Parathyroid adenoma (tissue), 2 donors: ENCODE measurements at regions not wholly inside any gene's neighbourhood (a gene's known extent, or its start where the extent isn't known, plus 50 kb on each side); places are given as distances from the start of the nearest gene placed in this dataset.

Experiments
- H2AFZ ChIP-seq: fragments of 300-600 bp; sonication (generic); one replicate; pipeline ENCODE4 v1.7.0; 2017; ENCODE audit warnings: antibody characterized with exemption, mild to moderate bottlenecking
- H3K27ac ChIP-seq: fragments of 300-600 bp; sonication (generic); one replicate; pipeline ENCODE4 v1.7.0; 2017
- H3K27me3 ChIP-seq: fragments of 300-600 bp; sonication (generic); one replicate; pipeline ENCODE4 v1.7.0; 2017; ENCODE audit warnings: low read length; ENCODE audit not compliant: control insufficient read depth, insufficient read depth
- H3K36me3 ChIP-seq: fragments of 300-600 bp; sonication (generic); one replicate; pipeline ENCODE4 v1.7.0; 2017; ENCODE audit warnings: low read length; ENCODE audit not compliant: control insufficient read depth, insufficient read depth
- H3K4me1 ChIP-seq: fragments of 300-600 bp; sonication (generic); one replicate; pipeline ENCODE4 v1.7.0; 2017; ENCODE audit warnings: control low read depth
- H3K4me2 ChIP-seq: fragments of 300-600 bp; sonication (generic); one replicate; pipeline ENCODE4 v1.7.0; 2017; ENCODE audit warnings: low read length
- H3K4me3 ChIP-seq: fragments of 300-600 bp; sonication (generic); one replicate; pipeline ENCODE4 v1.7.0; 2017; ENCODE audit warnings: low read depth, low read length
- H3K79me2 ChIP-seq: fragments of 300-600 bp; sonication (generic); one replicate; pipeline ENCODE4 v1.7.0; 2017; ENCODE audit warnings: control low read depth
- H3K9ac ChIP-seq: fragments of 300-600 bp; sonication (generic); one replicate; pipeline ENCODE4 v1.7.0; 2017; ENCODE audit warnings: mild to moderate bottlenecking
- H3K9me3 ChIP-seq: fragments of 300-600 bp; sonication (generic); one replicate; pipeline ENCODE4 v1.7.0; 2017; ENCODE audit warnings: low read length; ENCODE audit not compliant: control insufficient read depth
- TF ChIP-seq, protein P1 (sequence below): fragments of 300-600 bp; sonication (generic); IDR thresholded peaks from one replicate; pipeline ENCODE4 v1.7.0; 2017; ENCODE audit warnings: antibody characterized with exemption, mild to moderate bottlenecking
- donor health status: primary hyperparathyroidism.

DNA sequence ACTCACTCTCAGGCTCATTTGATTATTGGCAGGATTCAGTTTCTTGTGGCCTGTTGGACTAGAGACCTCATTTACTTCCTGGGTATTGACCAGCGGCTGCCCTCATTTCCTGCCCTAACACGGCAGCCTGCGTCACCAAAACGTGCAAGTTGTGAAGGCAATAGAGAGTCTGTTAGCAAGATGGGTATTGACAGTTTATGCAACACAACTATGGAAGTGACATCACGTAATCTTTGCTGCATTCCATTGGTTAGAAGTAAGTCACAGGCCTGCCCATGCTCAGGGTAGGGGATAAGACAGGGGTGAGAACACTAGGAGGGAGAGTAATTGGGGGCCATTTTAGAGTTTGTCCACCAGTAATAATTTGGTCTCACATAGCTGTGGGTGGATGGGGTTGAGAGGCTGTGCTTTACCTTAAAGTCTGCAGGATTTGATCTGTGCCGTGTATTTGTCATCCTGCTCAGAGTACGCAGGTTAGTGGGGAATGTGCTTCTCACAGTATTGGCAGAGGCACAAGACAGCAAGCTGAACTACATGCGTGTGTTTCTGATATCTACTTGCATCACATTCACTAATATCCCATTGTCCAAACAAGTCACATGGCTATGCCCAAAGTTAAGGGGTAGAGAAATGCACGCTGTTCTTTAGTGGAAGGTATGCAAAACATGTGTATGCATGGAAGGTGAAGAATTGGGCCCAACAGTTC lies 83.3 kb downstream of the EDEM1 start:
- TF ChIP-seq, protein P1, sequence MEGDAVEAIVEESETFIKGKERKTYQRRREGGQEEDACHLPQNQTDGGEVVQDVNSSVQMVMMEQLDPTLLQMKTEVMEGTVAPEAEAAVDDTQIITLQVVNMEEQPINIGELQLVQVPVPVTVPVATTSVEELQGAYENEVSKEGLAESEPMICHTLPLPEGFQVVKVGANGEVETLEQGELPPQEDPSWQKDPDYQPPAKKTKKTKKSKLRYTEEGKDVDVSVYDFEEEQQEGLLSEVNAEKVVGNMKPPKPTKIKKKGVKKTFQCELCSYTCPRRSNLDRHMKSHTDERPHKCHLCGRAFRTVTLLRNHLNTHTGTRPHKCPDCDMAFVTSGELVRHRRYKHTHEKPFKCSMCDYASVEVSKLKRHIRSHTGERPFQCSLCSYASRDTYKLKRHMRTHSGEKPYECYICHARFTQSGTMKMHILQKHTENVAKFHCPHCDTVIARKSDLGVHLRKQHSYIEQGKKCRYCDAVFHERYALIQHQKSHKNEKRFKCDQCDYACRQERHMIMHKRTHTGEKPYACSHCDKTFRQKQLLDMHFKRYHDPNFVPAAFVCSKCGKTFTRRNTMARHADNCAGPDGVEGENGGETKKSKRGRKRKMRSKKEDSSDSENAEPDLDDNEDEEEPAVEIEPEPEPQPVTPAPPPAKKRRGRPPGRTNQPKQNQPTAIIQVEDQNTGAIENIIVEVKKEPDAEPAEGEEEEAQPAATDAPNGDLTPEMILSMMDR: no peak
- Histone ChIP-seq H3K4me3 (no peak overlapping the region), H3K27me3 (no peaks in the 10 kb centered on the region)

DNA sequence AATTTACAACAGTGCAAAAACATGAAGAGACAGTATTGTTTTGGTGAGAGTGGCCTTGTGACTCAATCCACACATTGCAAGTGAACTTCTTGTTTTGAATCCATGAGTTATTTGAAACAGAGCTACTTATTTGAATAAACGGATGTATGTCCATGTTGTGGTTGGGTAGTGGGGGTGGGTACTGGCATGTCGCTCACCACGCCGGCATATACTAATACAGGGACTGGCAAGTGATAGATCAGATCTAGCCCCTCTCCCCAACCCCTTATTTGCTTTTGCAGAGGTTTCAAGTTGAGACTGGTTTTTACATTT lies 83.8 kb downstream of the EDEM1 start:
- H3K79me2 ChIP-seq: no peaks in the 10 kb centered on the region
- H3K4me3 ChIP-seq: no peak overlapping the region
- H3K27me3 ChIP-seq: no peaks in the 10 kb centered on the region
- H3K36me3 ChIP-seq: no peaks in the 10 kb centered on the region
- H3K9ac ChIP-seq: no peak overlapping the region
- TF ChIP-seq, protein P1: no peak
- no peak overlapping the region for H3K27ac ChIP-seq
- no peaks in the 10 kb centered on the region for H3K4me1 ChIP-seq
- H3K9me3 ChIP-seq: no peaks in the 10 kb centered on the region
- no peak overlapping the region for H2AFZ ChIP-seq
- H3K4me2 ChIP-seq: no peak overlapping the region

More for the DNA sequence above, 83.3 kb downstream of the EDEM1 start:
- Histone ChIP-seq H3K9ac (no peak overlapping the region), H3K4me2 (no peak overlapping the region), H3K79me2 (no peaks in the 10 kb centered on the region), H3K36me3 (no peaks in the 10 kb centered on the region), H2AFZ (no peak overlapping the region), H3K4me1 (no peaks in the 10 kb centered on the region), H3K27ac (no peak overlapping the region), H3K9me3 (no peaks in the 10 kb centered on the region)

DNA sequence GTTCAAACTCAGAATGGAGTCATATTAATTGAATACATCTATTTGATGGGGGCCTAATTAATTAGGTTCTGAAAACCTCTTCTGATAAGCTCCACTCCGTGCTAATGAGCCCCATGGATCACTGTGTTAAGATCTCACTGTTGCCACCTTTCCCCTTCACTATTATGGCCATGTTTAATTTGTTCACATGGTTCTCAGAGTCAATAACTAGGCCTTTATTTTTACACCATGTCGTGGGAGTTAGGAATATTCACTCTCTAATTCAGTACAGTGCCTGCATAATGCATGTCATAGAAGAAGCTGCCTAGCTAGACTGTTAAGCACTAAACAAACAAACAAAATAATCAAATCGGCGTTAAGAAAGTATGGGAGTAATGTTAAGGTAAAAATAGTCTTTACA lies 84.9 kb downstream of the EDEM1 start:
- H3K9ac ChIP-seq: no peak overlapping the region
- no peak overlapping the region for H3K4me2 ChIP-seq
- H3K79me2 ChIP-seq: no peaks in the 10 kb centered on the region
- H3K27ac ChIP-seq: no peak overlapping the region
- no peak overlapping the region for H3K4me3 ChIP-seq
- H3K27me3 ChIP-seq: no peaks in the 10 kb centered on the region
- TF ChIP-seq, protein P1: no peak
- no peak overlapping the region for H2AFZ ChIP-seq
- H3K36me3 ChIP-seq: no peaks in the 10 kb centered on the region
- no peaks in the 10 kb centered on the region for H3K4me1 ChIP-seq
- no peaks in the 10 kb centered on the region for H3K9me3 ChIP-seq

DNA sequence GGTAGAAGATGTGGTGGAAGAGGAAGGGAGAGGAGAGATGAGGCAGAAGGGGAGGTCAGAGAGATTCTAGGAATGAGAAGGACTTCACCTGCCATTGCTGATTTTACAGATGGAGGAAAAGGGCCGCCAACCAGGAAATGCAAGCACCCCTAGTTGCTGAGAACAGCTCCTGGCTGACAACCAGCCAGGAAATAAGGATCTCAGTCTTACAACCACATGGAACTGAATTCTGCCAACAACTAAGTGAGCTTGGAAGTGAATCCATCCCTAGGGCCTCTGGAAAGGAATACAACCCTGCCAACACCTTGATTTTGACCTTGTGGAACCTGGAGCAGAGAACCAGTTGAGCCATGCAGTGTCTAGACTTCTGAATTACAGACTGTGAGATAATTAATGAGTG lies 86.6 kb downstream of the EDEM1 start:
- H3K4me1 ChIP-seq: no peaks in the 10 kb centered on the region
- no peak overlapping the region for H3K4me2 ChIP-seq
- H3K27ac ChIP-seq: no peak overlapping the region
- H3K79me2 ChIP-seq: no peaks in the 10 kb centered on the region
- H3K36me3 ChIP-seq: no peaks in the 10 kb centered on the region
- H2AFZ ChIP-seq: no peak overlapping the region
- no peak overlapping the region for H3K9ac ChIP-seq
- H3K4me3 ChIP-seq: no peak overlapping the region
- TF ChIP-seq, protein P1: no peak
- no peaks in the 10 kb centered on the region for H3K9me3 ChIP-seq
- no peaks in the 10 kb centered on the region for H3K27me3 ChIP-seq

DNA sequence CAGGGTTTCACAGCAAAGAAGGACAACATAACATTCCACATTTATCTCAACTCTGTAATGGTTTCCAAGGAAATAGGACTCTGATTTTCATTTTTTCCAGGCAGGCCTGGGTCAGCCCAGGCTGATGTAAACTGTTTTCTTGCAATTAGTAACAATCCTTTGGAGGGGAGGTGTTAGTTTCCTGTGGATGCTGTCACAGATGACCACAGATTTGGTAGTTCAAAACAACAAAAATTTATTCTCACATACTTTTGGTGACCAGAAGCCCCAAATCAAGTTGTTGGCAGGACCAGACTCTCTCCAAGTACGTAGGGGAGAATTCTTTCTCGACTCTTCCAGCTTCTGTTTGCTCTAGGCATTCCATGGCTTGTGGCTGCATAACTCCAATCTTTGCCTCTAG lies 88.0 kb downstream of the EDEM1 start:
- Histone ChIP-seq H3K27ac (no peak overlapping the region), H3K27me3 (no peaks in the 10 kb centered on the region), H3K36me3 (no peaks in the 10 kb centered on the region), H3K9me3 (no peaks in the 10 kb centered on the region), H3K4me1 (no peaks in the 10 kb centered on the region), H2AFZ (no peak overlapping the region), H3K4me2 (no peak overlapping the region), H3K4me3 (no peak overlapping the region), H3K9ac (no peak overlapping the region), H3K79me2 (no peaks in the 10 kb centered on the region)
- TF ChIP-seq, protein P1: no peak
